SK-N-SH (cell line): ENCODE measurements at regions not wholly inside any gene's neighbourhood (a gene's known extent, or its start where the extent isn't known, plus 50 kb on each side); places are given as distances from the start of the nearest gene placed in this dataset.

Source experiments
- CTCF ChIP-seq: fragments of 200-600 bp; sonication (generic); IDR thresholded peaks from 2 replicates; pipeline ENCODE4 v1.6.1; 2017; ENCODE audit warnings: antibody characterized with exemption, mild to moderate bottlenecking, moderate library complexity
- FOXM1 ChIP-seq: IDR thresholded peaks from 2 replicates; pipeline ENCODE4 v1.4.0; 2012; ENCODE audit warnings: low read depth, mild to moderate bottlenecking
- MXI1 ChIP-seq: IDR thresholded peaks from 2 replicates; pipeline ENCODE4 v1.6.1; 2012; ENCODE audit warnings: mild to moderate bottlenecking, low read depth, low read length, improper control_type of control experiment
- TAF1 ChIP-seq: IDR thresholded peaks from 2 replicates; pipeline ENCODE4 v1.6.1; 2012; ENCODE audit warnings: low read depth, mild to moderate bottlenecking, low read length, moderate library complexity, borderline replicate concordance
- USF1 ChIP-seq: IDR thresholded peaks from 2 replicates; pipeline ENCODE4 v1.4.0; 2012; ENCODE audit warnings: low read depth, borderline replicate concordance
- ZBTB33 ChIP-seq: IDR thresholded peaks from 2 replicates; pipeline ENCODE4 v1.4.0; 2012; ENCODE audit warnings: low read depth, borderline replicate concordance

GRCh38 chr7:16046041-16046440, 359.6 kb upstream of the MEOX2 start:
- TF ChIP-seq USF1 = no peak
- TF ChIP-seq TAF1 = no peak
- no peak for TF ChIP-seq CTCF
- no peak for TF ChIP-seq FOXM1
- no peak for TF ChIP-seq ZBTB33
- TF ChIP-seq MXI1 = no peak
